Type B pancreatic cell (in vitro differentiated cells): ENCODE measurements at regions not wholly inside any gene's neighbourhood (a gene's known extent, or its start where the extent isn't known, plus 50 kb on each side); places are given as distances from the start of the nearest gene placed in this dataset.

ENCODE experiments used
- DNase-seq: peaks from one replicate; pipeline ENCODE4 v3.0.0; 2021; ENCODE audit warnings: mixed read lengths; ENCODE audit not compliant: unreplicated experiment; ENCODE audit errors: extremely low spot score
- H3K27ac Mint-ChIP-seq: 2 replicates; pipeline ENCODE4 v1.8.0; 2021; ENCODE audit warnings: mild to moderate bottlenecking, mixed read lengths
- H3K27me3 Mint-ChIP-seq: 2 replicates; pipeline ENCODE4 v1.8.0; 2021; ENCODE audit warnings: mixed read lengths
- H3K36me3 Mint-ChIP-seq: 2 replicates; pipeline ENCODE4 v1.8.0; 2021; ENCODE audit warnings: mixed read lengths
- H3K4me1 Mint-ChIP-seq: one replicate; pipeline ENCODE4 v1.8.0; 2021; ENCODE audit warnings: mixed read lengths; ENCODE audit not compliant: unreplicated experiment
- H3K4me3 Mint-ChIP-seq: 2 replicates; pipeline ENCODE4 v1.8.0; 2021; ENCODE audit warnings: mild to moderate bottlenecking, mixed read lengths
- H3K9me3 Mint-ChIP-seq: 2 replicates; pipeline ENCODE4 v1.8.0; 2021; ENCODE audit warnings: mixed read lengths
- TF ChIP-seq, protein P1 (sequence below): fragments of 200-600 bp; sonication (generic); conservative IDR thresholded peaks from 2 replicates; pipeline ENCODE4 v1.5.0; 2021; ENCODE audit warnings: antibody characterized with exemption, mild to moderate bottlenecking

DNA sequence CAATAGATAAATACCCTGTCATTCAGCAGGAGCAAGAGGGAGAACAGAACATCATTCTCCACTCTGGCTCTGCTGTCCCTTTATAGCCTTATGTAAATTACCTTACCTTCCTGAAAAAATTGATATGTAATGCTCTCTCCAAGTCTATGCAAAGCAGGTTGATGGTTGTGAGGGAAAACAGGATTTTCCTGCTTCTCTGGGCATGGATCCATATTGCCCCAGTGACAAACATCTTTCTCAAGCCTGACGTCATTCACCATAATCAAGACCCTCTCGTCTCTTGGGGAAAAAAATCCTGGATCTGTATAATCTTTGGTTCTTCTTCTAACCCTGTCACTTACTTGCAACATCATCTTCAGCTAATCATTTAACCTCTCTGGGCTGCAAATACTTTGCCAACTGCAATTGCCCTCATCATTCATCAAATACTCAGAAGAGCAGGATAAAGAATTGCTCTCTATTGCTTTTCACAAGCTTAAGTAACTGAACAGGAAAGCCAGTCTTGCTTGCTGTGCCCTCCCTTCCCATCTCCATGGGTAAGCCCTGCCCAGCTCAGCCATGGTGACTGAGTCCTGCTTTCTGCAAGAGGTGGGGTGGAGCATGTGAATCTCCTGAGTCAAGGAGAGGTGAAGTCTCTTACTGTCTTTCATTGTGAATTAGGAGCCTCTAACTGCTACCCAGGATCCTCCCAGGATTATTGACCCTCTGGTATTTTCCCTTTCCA is 123.7 kb upstream of the KLF7 start:
- Mint-ChIP-seq H3K9me3 (no peaks in the 10 kb centered on the region), H3K27me3 (no peaks in the 10 kb centered on the region), H3K4me3 (no peak overlapping the region), H3K4me1 (peaks cover 16% of the 10 kb centered on the region), H3K27ac (peak overlapping the region; percentile 35), H3K36me3 (no peaks in the 10 kb centered on the region)
- no peak for DNase-seq
- TF ChIP-seq, protein P1, sequence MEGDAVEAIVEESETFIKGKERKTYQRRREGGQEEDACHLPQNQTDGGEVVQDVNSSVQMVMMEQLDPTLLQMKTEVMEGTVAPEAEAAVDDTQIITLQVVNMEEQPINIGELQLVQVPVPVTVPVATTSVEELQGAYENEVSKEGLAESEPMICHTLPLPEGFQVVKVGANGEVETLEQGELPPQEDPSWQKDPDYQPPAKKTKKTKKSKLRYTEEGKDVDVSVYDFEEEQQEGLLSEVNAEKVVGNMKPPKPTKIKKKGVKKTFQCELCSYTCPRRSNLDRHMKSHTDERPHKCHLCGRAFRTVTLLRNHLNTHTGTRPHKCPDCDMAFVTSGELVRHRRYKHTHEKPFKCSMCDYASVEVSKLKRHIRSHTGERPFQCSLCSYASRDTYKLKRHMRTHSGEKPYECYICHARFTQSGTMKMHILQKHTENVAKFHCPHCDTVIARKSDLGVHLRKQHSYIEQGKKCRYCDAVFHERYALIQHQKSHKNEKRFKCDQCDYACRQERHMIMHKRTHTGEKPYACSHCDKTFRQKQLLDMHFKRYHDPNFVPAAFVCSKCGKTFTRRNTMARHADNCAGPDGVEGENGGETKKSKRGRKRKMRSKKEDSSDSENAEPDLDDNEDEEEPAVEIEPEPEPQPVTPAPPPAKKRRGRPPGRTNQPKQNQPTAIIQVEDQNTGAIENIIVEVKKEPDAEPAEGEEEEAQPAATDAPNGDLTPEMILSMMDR: no peak

DNA sequence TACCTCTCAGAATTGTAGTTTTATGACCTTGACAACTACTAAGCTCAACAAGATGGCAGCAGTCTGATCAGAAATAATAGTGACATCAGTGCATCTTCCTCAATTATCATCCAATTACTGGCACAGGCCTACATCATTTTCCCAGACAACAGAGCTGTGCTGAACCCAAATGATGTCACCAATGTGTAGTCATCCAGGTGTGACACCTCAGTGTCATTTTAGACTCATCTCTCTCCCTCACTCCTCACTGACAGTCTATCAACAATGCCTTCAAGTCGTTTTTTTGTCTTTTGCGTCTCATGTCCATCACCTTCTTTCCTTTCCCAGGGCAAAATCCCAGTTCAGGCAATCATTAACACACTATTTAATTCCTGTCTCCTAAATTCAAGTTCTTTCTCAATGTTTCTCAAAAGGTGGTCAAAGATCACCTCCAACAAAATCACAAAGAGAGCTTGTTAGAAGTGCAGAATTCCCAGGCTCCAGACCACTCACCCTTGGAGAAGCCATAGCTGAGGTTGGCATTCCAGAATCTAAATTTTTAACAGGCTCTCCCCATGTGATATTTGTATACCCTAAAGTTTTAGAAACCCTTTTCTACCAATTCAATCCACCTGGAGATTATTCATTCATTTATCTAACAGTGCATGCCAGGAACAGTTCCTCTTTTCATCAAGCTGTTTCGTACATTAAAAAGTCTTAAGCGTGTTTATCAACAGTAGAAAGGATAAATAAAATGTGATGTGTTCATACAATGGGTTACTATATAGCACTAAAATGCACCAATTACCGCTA is 125.3 kb upstream of the KLF7 start:
- H3K27me3 Mint-ChIP-seq: no peaks in the 10 kb centered on the region
- H3K4me1 Mint-ChIP-seq: peaks cover 5% of the 10 kb centered on the region
- H3K9me3 Mint-ChIP-seq: no peaks in the 10 kb centered on the region
- no peak overlapping the region for H3K4me3 Mint-ChIP-seq
- DNase-seq: no peak
- no peaks in the 10 kb centered on the region for H3K36me3 Mint-ChIP-seq
- no peak overlapping the region for H3K27ac Mint-ChIP-seq
- TF ChIP-seq, protein P1: no peak

DNA sequence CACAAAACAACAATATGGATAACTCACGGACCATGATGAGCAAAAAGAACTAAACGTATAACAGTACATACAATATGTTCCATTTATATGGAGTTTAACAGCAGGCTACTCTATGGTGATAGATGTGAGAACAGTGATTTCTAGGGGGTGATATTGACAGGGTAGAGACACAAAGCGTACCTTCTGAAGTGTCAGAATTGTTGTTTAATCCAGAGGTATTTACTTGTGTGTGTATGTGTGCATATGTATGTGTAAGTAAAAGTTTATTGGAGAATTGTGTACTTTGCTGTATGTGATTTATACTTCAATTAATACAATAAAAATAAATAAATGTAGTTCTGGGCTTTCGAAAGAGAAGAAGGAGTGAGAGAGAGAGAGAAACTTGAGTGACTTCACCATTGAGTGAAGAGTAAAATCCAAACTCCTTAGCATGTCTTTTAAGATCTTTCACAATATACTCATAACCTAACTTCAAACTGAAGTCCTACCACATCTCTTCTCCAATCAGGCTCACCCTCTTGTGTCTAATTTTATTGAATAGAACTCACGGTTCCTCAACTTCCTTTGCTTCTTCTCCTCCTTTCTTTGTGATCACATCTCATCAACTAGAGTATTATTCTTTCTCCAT is 126.0 kb upstream of the KLF7 start:
- Mint-ChIP-seq H3K27ac (no peak overlapping the region), H3K27me3 (no peaks in the 10 kb centered on the region), H3K36me3 (no peaks in the 10 kb centered on the region), H3K4me1 (peaks cover 5% of the 10 kb centered on the region), H3K4me3 (no peak overlapping the region), H3K9me3 (no peaks in the 10 kb centered on the region)
- DNase-seq: no peak
- TF ChIP-seq, protein P1: no peak

DNA sequence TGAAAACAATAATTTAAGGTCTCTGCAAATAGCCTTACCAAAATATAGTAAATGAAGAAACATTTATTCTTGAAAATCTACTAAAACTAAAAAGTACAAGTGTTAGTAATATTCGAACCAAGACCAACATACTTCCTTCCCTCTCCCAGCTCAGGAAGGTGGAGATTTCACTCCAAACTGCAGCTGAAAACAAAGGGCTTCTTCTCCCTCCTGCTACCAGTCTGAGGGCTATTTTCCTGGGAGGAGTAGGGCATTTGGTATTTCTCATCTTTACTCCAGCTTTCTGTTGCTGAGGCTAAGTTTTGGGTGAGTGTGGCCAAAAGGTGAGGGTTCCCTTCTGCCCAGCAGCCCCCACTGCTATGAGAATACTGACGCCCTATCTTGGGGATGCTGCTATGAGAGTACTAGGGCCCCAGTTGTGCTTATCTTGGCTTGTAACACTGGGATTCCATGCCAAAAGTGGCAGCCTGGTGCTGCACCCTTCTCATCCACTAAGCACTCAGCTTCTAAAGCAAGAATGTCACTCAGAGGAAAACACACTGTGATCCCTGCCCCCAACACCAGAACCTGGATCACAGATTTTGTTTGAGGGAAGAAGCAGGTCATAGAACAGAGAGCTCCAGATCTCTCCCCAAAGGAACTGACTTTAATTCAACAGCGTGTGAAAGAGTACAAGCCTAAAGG is 130.7 kb upstream of the KLF7 start:
- TF ChIP-seq, protein P1: no peak
- Mint-ChIP-seq H3K4me3 (no peak overlapping the region), H3K9me3 (no peaks in the 10 kb centered on the region), H3K36me3 (no peaks in the 10 kb centered on the region), H3K27ac (no peak overlapping the region), H3K27me3 (no peaks in the 10 kb centered on the region), H3K4me1 (no peaks in the 10 kb centered on the region)
- no peak for DNase-seq

DNA sequence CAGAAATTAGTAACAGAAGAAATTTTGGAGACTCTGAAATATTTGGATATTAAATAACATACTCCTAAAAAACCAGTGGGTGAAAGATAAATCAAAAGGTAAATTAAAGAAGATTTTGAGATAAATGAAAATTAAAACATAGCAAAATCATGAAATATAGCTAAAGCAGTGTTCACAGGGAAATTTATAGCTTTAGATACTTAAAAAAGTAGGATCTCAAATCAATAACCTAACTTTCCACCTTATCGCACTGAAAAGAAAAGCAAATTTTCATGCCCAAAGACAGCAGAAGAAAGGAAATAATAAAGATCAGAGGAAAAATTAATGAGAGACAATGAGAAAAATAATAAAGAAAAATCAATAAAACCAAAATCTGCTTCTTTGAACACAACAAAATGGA is 135.1 kb upstream of the KLF7 start:
- H3K9me3 Mint-ChIP-seq: peaks cover 3% of the 10 kb centered on the region
- no peak for DNase-seq
- no peak overlapping the region for H3K4me3 Mint-ChIP-seq

More for the DNA sequence above, 135.1 kb upstream of the KLF7 start:
- H3K27me3 Mint-ChIP-seq: no peaks in the 10 kb centered on the region
- H3K4me1 Mint-ChIP-seq: no peaks in the 10 kb centered on the region
- TF ChIP-seq, protein P1: no peak
- no peak overlapping the region for H3K27ac Mint-ChIP-seq
- no peaks in the 10 kb centered on the region for H3K36me3 Mint-ChIP-seq
